ENCODE measurements at regions not wholly inside any gene's neighbourhood (a gene's known extent, or its start where the extent isn't known, plus 50 kb on each side); places are given as distances from the start of the nearest gene placed in this dataset.
"Not testable (repeated sequence)": the region's sequence is repeated elsewhere in the genome, so short reads cannot be mapped to it uniquely, and the experiment has no call there.

DNA sequence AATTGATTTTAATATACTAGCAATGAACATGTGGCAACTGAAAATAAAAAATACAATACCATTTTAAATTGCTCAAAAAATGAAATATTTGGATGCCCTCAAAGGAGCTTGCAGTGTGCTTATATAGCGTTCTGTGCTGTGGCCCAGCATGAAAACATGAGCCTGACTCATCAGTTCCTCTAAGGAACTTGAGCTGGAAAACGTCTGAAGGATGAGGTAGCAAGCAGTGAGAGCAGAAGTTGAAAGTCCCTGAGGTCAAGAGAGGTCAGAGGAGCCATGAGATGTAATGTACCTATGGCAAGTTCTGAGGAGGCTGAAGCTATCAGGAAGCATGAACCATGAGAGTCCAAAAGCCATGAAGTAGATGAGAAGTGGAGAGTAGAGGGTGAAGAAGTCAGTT lies 59.7 kb downstream of the HMGB3 start:
- no peak overlapping the region for H3K4me3 ChIP-seq (ENCODE audit: low read length in 3 of 3)
- H3K9ac ChIP-seq (ENCODE audit: low read length in 3 of 3): no peak overlapping the region
- TF ChIP-seq, protein P1, sequence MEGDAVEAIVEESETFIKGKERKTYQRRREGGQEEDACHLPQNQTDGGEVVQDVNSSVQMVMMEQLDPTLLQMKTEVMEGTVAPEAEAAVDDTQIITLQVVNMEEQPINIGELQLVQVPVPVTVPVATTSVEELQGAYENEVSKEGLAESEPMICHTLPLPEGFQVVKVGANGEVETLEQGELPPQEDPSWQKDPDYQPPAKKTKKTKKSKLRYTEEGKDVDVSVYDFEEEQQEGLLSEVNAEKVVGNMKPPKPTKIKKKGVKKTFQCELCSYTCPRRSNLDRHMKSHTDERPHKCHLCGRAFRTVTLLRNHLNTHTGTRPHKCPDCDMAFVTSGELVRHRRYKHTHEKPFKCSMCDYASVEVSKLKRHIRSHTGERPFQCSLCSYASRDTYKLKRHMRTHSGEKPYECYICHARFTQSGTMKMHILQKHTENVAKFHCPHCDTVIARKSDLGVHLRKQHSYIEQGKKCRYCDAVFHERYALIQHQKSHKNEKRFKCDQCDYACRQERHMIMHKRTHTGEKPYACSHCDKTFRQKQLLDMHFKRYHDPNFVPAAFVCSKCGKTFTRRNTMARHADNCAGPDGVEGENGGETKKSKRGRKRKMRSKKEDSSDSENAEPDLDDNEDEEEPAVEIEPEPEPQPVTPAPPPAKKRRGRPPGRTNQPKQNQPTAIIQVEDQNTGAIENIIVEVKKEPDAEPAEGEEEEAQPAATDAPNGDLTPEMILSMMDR (IDR thresholded peaks at IDR 0.05; ENCODE audit: borderline replicate concordance, extremely low read depth, insufficient read depth): no peak
- no peaks in the 10 kb centered on the region for H3K9me3 ChIP-seq (ENCODE audit: control insufficient read depth in 2 of 3, insufficient read depth in 1 of 3, low read length in 3 of 3)
- DNase-seq: no peak
- intact Hi-C loops (cut with DNase I): no loop called here
- no peaks in the 10 kb centered on the region for H3K4me1 ChIP-seq (ENCODE audit: control insufficient read depth in 2 of 3, insufficient read depth in 2 of 3, low read depth in 1 of 3, low read length in 3 of 3)
- no peak overlapping the region for H3K27ac ChIP-seq (ENCODE audit: low read depth in 2 of 2, low read length in 2 of 2)
- no peaks in the 10 kb centered on the region for H3K36me3 ChIP-seq (ENCODE audit: control insufficient read depth in 2 of 3, insufficient read depth in 3 of 3, low read length in 3 of 3)
- no peak for FAIRE-seq
- H3K27me3 ChIP-seq (ENCODE audit: control insufficient read depth, insufficient read depth, low read length): no peaks in the 10 kb centered on the region

DNA sequence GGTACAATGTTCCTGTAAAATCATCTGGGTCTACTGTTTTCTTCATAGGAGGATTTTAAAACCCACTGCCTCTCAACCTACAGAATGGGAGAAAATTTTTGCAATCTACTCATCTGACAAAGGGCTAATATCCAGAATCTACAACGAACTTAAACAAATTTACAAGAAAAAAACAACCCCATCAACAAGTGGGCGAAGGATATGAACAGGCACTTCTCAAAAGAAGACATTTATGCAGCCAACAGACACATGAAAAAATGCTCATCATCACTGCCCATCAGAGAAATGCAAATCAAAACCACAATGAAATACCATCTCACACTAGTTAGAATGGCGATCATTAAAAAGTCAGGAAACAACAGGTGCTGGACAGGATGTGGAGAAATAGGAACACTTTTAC lies 83.2 kb downstream of the HMGB3 start:
- intact Hi-C loops (cut with DNase I); H3K27ac ChIP-seq (ENCODE audit: low read depth in 2 of 2, low read length in 2 of 2); H3K4me1 ChIP-seq (ENCODE audit: control insufficient read depth in 2 of 3, insufficient read depth in 2 of 3, low read depth in 1 of 3, low read length in 3 of 3); H3K9me3 ChIP-seq (ENCODE audit: control insufficient read depth in 2 of 3, insufficient read depth in 1 of 3, low read length in 3 of 3); DNase-seq; H3K27me3 ChIP-seq (ENCODE audit: control insufficient read depth, insufficient read depth, low read length); H3K9ac ChIP-seq (ENCODE audit: low read length in 3 of 3); H3K4me3 ChIP-seq (ENCODE audit: low read length in 3 of 3); FAIRE-seq; H3K36me3 ChIP-seq (ENCODE audit: control insufficient read depth in 2 of 3, insufficient read depth in 3 of 3, low read length in 3 of 3): not testable (repeated sequence)

DNA sequence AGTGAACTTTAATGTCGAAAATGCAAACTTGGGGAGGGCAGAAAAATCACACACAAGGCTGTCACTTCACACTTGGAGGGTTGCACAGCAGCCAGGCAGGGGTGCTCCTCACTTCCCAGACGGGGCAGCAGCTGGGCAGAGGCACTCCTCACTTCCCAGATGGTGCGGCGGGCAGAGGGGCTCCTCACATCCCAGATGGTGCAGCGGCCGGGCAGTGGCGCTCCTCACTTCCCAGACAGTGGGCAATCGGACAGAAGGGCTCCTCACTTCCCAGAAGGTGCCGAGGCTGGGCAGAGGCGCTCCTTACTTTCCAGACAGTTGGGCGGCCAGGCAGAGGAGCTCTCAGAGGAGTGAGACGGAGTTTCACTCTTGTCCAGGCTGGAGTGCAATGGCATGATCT lies 90.6 kb downstream of the HMGB3 start:
- no peak for FAIRE-seq

DNA sequence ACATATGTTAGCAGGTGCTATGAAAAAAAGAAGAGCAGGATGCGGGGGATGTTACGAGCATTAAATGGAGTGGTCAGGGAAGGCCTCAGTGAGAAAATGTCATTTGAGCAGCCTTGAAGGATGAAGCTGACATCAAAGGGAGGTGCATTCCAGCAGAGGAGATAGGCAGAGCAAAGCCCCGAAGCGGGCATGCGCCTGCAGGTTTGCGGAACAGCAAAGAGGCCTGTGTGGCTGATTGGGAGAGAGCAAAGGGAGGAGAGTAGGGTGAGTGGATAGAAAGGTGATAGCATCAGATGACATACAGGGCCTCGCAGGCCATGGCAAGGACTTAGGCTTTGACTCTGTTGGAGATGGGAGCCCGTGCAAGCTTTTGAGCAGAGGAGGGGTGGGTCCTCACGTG lies 95.4 kb upstream of the GPR50 start:
- no peaks in the 10 kb centered on the region for H3K9me3 ChIP-seq (ENCODE audit: control insufficient read depth in 2 of 3, insufficient read depth in 1 of 3, low read length in 3 of 3)
- peaks cover 4% of the 10 kb centered on the region for H3K27me3 ChIP-seq (ENCODE audit: control insufficient read depth, insufficient read depth, low read length)

More for the DNA sequence above, 90.6 kb downstream of the HMGB3 start:
- TF ChIP-seq, protein P1 (IDR thresholded peaks at IDR 0.05; ENCODE audit: borderline replicate concordance, extremely low read depth, insufficient read depth): no peak
- Histone ChIP-seq H3K4me1 (ENCODE audit: control insufficient read depth in 2 of 3, insufficient read depth in 2 of 3, low read depth in 1 of 3, low read length in 3 of 3) (no peaks in the 10 kb centered on the region), H3K36me3 (ENCODE audit: control insufficient read depth in 2 of 3, insufficient read depth in 3 of 3, low read length in 3 of 3) (no peaks in the 10 kb centered on the region), H3K27me3 (ENCODE audit: control insufficient read depth, insufficient read depth, low read length) (no peaks in the 10 kb centered on the region), H3K27ac (ENCODE audit: low read depth in 2 of 2, low read length in 2 of 2) (no peak overlapping the region), H3K9me3 (ENCODE audit: control insufficient read depth in 2 of 3, insufficient read depth in 1 of 3, low read length in 3 of 3) (no peaks in the 10 kb centered on the region), H3K4me3 (ENCODE audit: low read length in 3 of 3) (no peak overlapping the region), H3K9ac (ENCODE audit: low read length in 3 of 3) (no peak overlapping the region)
- peak in 1 of 5 donors; percentile 63 for DNase-seq
- intact Hi-C loops (cut with DNase I): no loop called here

More for the DNA sequence above, 95.4 kb upstream of the GPR50 start:
- TF ChIP-seq, protein P1 (IDR thresholded peaks at IDR 0.05; ENCODE audit: borderline replicate concordance, extremely low read depth, insufficient read depth): no peak
- FAIRE-seq (no peak), DNase-seq (peak in 4 of 5 donors; percentile 42 to 59 (median 54))
- no peak overlapping the region for H3K27ac ChIP-seq (ENCODE audit: low read depth in 2 of 2, low read length in 2 of 2)
- H3K36me3 ChIP-seq (ENCODE audit: control insufficient read depth in 2 of 3, insufficient read depth in 3 of 3, low read length in 3 of 3): no peaks in the 10 kb centered on the region
- no peak overlapping the region for H3K9ac ChIP-seq (ENCODE audit: low read length in 3 of 3)
- H3K4me1 ChIP-seq (ENCODE audit: control insufficient read depth in 2 of 3, insufficient read depth in 2 of 3, low read depth in 1 of 3, low read length in 3 of 3): no peaks in the 10 kb centered on the region
- no peak overlapping the region for H3K4me3 ChIP-seq (ENCODE audit: low read length in 3 of 3)
- intact Hi-C loops (cut with DNase I): loop anchor here (5.0 kb wide), 1 partner anchor 309 kb away; no protein-coding TSS in a partner anchor

Data from kidney (tissue), 13 donors.